ENCODE measurements at regions not wholly inside any gene's neighbourhood (a gene's known extent, or its start where the extent isn't known, plus 50 kb on each side); places are given as distances from the start of the nearest gene placed in this dataset.
"Not testable (repeated sequence)": the region's sequence is repeated elsewhere in the genome, so short reads cannot be mapped to it uniquely, and the experiment has no call there.

GRCh38 chr3:166510382-166510781 lies 673.2 kb upstream of the BCHE start:
- dilution Hi-C loops (cut with MboI; ENCODE audit: extremely low pct_ligation_motif_present, low sequenced_read_pairs), result no loop called here

GRCh38 chr3:166500420-166500819 lies 663.2 kb upstream of the BCHE start:
- H3K4me2 ChIP-seq (ENCODE audit: control insufficient read depth, extremely low read depth, insufficient read depth, low read depth, low read length); H3K9ac ChIP-seq (ENCODE audit: control insufficient read depth, extremely low read depth, insufficient read depth, low read length); H3K36me3 ChIP-seq (ENCODE audit: control insufficient read depth in 2 of 2, extremely low read depth in 1 of 2, insufficient read depth in 2 of 2, low read length in 2 of 2); dilution Hi-C loops (cut with MboI; ENCODE audit: extremely low pct_ligation_motif_present, low sequenced_read_pairs); H3K79me2 ChIP-seq (ENCODE audit: control insufficient read depth, insufficient read depth, low read length); DNase-seq (ENCODE audit: low read depth, low spot score); H3K27ac ChIP-seq (ENCODE audit: control insufficient read depth, insufficient read depth, low read length); H2AFZ ChIP-seq (ENCODE audit: control insufficient read depth, low read length); H3K9me1 ChIP-seq (ENCODE audit: control insufficient read depth, extremely low read depth, insufficient read depth, low read length); H3K4me3 ChIP-seq (ENCODE audit: control insufficient read depth in 2 of 3, extremely low read depth in 1 of 3, insufficient read depth in 2 of 3, low read depth in 1 of 3, low read length in 3 of 3); H4K20me1 ChIP-seq (ENCODE audit: control insufficient read depth, extremely low read depth, insufficient read depth, low read length); H3K4me1 ChIP-seq (ENCODE audit: control insufficient read depth, extremely low read depth, insufficient read depth, low read length); FAIRE-seq; H3K27me3 ChIP-seq (ENCODE audit: control insufficient read depth, extremely low read depth, insufficient read depth, low read length); H3K9me3 ChIP-seq (ENCODE audit: control insufficient read depth, low read depth, low read length): not testable (repeated sequence)

More at GRCh38 chr3:166510382-166510781, 673.2 kb upstream of the BCHE start:
- no peaks in the 10 kb centered on the region for H4K20me1 ChIP-seq (ENCODE audit: control insufficient read depth, extremely low read depth, insufficient read depth, low read length)
- no peaks in the 10 kb centered on the region for H3K9me1 ChIP-seq (ENCODE audit: control insufficient read depth, extremely low read depth, insufficient read depth, low read length)
- H2AFZ ChIP-seq (ENCODE audit: control insufficient read depth, low read length), result no peak overlapping the region
- no peaks in the 10 kb centered on the region for H3K79me2 ChIP-seq (ENCODE audit: control insufficient read depth, insufficient read depth, low read length)
- TF ChIP-seq EZH2 (IDR thresholded peaks at IDR 0.05; ENCODE audit: low read length) (no peak), CTCF (optimal IDR thresholded peaks at IDR 0.05 in 1 of 3, IDR thresholded peaks at IDR 0.05 in 1 of 3, conservative IDR thresholded peaks at IDR 0.05 in 1 of 3; ENCODE audit: extremely low read depth in 1 of 3, insufficient read depth in 2 of 3, low read length in 3 of 3) (no peak)
- DNase-seq (ENCODE audit: low read depth, low spot score) (no peak), FAIRE-seq (no peak)
- H3K9ac ChIP-seq (ENCODE audit: control insufficient read depth, extremely low read depth, insufficient read depth, low read length), result no peak overlapping the region
- no peaks in the 10 kb centered on the region for H3K27me3 ChIP-seq (ENCODE audit: control insufficient read depth, extremely low read depth, insufficient read depth, low read length)
- no peaks in the 10 kb centered on the region for H3K4me1 ChIP-seq (ENCODE audit: control insufficient read depth, extremely low read depth, insufficient read depth, low read length)
- no peak overlapping the region for H3K4me3 ChIP-seq (ENCODE audit: control insufficient read depth in 2 of 3, extremely low read depth in 1 of 3, insufficient read depth in 2 of 3, low read depth in 1 of 3, low read length in 3 of 3)
- no peak overlapping the region for H3K4me2 ChIP-seq (ENCODE audit: control insufficient read depth, extremely low read depth, insufficient read depth, low read depth, low read length)
- no peaks in the 10 kb centered on the region for H3K9me3 ChIP-seq (ENCODE audit: control insufficient read depth, low read depth, low read length)
- no peak overlapping the region for H3K27ac ChIP-seq (ENCODE audit: control insufficient read depth, insufficient read depth, low read length)
- no peaks in the 10 kb centered on the region for H3K36me3 ChIP-seq (ENCODE audit: control insufficient read depth in 2 of 2, extremely low read depth in 1 of 2, insufficient read depth in 2 of 2, low read length in 2 of 2)

- Histone ChIP-seq H3K79me2 (ENCODE audit: control insufficient read depth, insufficient read depth, low read length) (no peaks in the 10 kb centered on the region), H3K36me3 (ENCODE audit: control insufficient read depth in 2 of 2, extremely low read depth in 1 of 2, insufficient read depth in 2 of 2, low read length in 2 of 2) (no peaks in the 10 kb centered on the region), H3K27me3 (ENCODE audit: control insufficient read depth, extremely low read depth, insufficient read depth, low read length) (no peaks in the 10 kb centered on the region), H3K9ac (ENCODE audit: control insufficient read depth, extremely low read depth, insufficient read depth, low read length) (no peak overlapping the region), H3K9me1 (ENCODE audit: control insufficient read depth, extremely low read depth, insufficient read depth, low read length) (no peaks in the 10 kb centered on the region), H2AFZ (ENCODE audit: control insufficient read depth, low read length) (no peak overlapping the region), H3K9me3 (ENCODE audit: control insufficient read depth, low read depth, low read length) (no peaks in the 10 kb centered on the region), H4K20me1 (ENCODE audit: control insufficient read depth, extremely low read depth, insufficient read depth, low read length) (no peaks in the 10 kb centered on the region), H3K27ac (ENCODE audit: control insufficient read depth, insufficient read depth, low read length) (no peak overlapping the region), H3K4me3 (ENCODE audit: control insufficient read depth in 2 of 3, extremely low read depth in 1 of 3, insufficient read depth in 2 of 3, low read depth in 1 of 3, low read length in 3 of 3) (no peak overlapping the region), H3K4me1 (ENCODE audit: control insufficient read depth, extremely low read depth, insufficient read depth, low read length) (no peaks in the 10 kb centered on the region), H3K4me2 (ENCODE audit: control insufficient read depth, extremely low read depth, insufficient read depth, low read depth, low read length) (no peak overlapping the region)
- DNase-seq (ENCODE audit: low read depth, low spot score) (no peak), FAIRE-seq (no peak)
- dilution Hi-C loops (cut with MboI; ENCODE audit: extremely low pct_ligation_motif_present, low sequenced_read_pairs), result no loop called here
- no peak for TF ChIP-seq CTCF (optimal IDR thresholded peaks at IDR 0.05 in 1 of 3, IDR thresholded peaks at IDR 0.05 in 1 of 3, conservative IDR thresholded peaks at IDR 0.05 in 1 of 3; ENCODE audit: extremely low read depth in 1 of 3, insufficient read depth in 2 of 3, low read length in 3 of 3)
- TF ChIP-seq EZH2 (IDR thresholded peaks at IDR 0.05; ENCODE audit: low read length), result no peak
Observed at GRCh38 chr3:166499636-166500035, 662.4 kb upstream of the BCHE start.

Data from keratinocyte (primary cell).